Ascending aorta (tissue), 2 donors: ENCODE measurements at regions not wholly inside any gene's neighbourhood (a gene's known extent, or its start where the extent isn't known, plus 50 kb on each side); places are given as distances from the start of the nearest gene placed in this dataset.

Source experiments
- DNase-seq, 2 donors: peaks; one replicate each; pipeline ENCODE4 v3.0.0-alpha.2; 2019; ENCODE audit warnings: low spot score in 2 of 2
- H3K27ac ChIP-seq, 2 donors: fragments of 200-600 bp; sonication (generic); one replicate each; pipeline ENCODE4 v1.5.1; 2016 to 2017; ENCODE audit warnings: mild to moderate bottlenecking in 1 of 2
- H3K27me3 ChIP-seq: fragments of 200-600 bp; sonication (generic); one replicate; pipeline ENCODE4 v1.5.1; 2017
- H3K36me3 ChIP-seq, 2 donors: fragments of 200-600 bp; sonication (generic); one replicate each; pipeline ENCODE4 v1.5.1; 2016
- H3K4me1 ChIP-seq, 2 donors: fragments of 200-600 bp; sonication (generic); one replicate each; pipeline ENCODE4 v1.5.1; 2016 to 2017; ENCODE audit warnings: mild to moderate bottlenecking in 1 of 2
- H3K4me3 ChIP-seq, 2 donors: fragments of 200-600 bp; sonication (generic); one replicate each; pipeline ENCODE4 v1.5.1; 2016 to 2017; ENCODE audit warnings: mild to moderate bottlenecking in 1 of 2
- H3K9me3 ChIP-seq, 2 donors: fragments of 200-600 bp; sonication (generic); one replicate each; pipeline ENCODE4 v1.5.1; 2016
- intact Hi-C: fragments of 100-400 bp; cut with DNase I; formaldehyde crosslinking; loops from one replicate; pipeline ENCODE4 v1.15.1; 2023
- TF ChIP-seq, protein P1 (sequence below), 3 experiments: fragments of 200-600 bp in 2 of 3; fragments of 450-650 bp in 1 of 3; sonication (generic) in 2 of 3; IDR thresholded peaks; one replicate each; pipeline ENCODE4 v1.5.1; 2016 to 2019; ENCODE audit warnings: antibody characterized with exemption in 3 of 3, mild to moderate bottlenecking in 1 of 3, moderate library complexity in 1 of 3

DNA sequence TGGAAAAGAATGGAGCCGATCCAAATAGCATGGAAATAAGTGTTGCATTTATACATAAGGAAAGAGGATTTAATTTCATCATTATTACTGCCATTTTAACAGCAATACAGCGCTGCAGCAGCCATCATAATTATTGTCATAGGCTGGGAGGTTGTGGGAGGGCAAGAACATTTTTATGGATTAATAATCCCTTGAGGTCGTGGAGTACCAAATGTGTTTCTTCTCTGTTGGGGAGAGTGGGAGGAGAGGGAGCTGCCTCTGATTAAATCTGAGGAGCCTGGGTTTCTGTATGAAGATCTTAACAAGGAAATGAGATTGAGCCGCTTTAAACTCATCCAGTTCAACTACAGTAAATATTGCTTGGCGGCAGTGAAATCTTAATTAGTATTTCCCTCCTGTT lies 805.9 kb downstream of the PCDH17 start:
- Histone ChIP-seq H3K36me3 (no peaks in the 10 kb centered on the region), H3K4me3 (no peak overlapping the region), H3K27me3 (no peaks in the 10 kb centered on the region), H3K27ac (no peak overlapping the region), H3K4me1 (no peaks in the 10 kb centered on the region), H3K9me3 (no peaks in the 10 kb centered on the region)
- no peak for DNase-seq
- TF ChIP-seq, protein P1, sequence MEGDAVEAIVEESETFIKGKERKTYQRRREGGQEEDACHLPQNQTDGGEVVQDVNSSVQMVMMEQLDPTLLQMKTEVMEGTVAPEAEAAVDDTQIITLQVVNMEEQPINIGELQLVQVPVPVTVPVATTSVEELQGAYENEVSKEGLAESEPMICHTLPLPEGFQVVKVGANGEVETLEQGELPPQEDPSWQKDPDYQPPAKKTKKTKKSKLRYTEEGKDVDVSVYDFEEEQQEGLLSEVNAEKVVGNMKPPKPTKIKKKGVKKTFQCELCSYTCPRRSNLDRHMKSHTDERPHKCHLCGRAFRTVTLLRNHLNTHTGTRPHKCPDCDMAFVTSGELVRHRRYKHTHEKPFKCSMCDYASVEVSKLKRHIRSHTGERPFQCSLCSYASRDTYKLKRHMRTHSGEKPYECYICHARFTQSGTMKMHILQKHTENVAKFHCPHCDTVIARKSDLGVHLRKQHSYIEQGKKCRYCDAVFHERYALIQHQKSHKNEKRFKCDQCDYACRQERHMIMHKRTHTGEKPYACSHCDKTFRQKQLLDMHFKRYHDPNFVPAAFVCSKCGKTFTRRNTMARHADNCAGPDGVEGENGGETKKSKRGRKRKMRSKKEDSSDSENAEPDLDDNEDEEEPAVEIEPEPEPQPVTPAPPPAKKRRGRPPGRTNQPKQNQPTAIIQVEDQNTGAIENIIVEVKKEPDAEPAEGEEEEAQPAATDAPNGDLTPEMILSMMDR (IDR thresholded peaks at IDR 0.05): no peak
- intact Hi-C loops: no loop called here

DNA sequence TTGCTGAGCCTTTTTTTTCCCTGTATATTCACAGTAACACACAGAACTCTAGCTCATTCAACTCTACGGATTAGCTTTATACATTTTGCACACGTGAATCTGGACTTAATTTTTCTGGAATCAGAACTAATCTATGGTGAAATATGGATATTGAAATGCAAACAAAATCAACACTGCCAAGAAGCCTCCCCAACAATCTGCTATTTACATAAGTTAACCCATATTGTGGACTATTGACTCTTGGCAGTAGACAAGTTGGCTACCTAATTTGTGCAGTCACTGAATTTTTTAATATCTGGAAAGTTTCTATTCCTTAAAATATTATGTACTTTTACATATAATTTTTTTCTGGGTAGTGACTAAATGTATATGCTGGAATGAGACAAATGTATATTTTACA lies 815.4 kb downstream of the PCDH17 start:
- TF ChIP-seq, protein P1 (IDR thresholded peaks at IDR 0.05): no peak

DNA sequence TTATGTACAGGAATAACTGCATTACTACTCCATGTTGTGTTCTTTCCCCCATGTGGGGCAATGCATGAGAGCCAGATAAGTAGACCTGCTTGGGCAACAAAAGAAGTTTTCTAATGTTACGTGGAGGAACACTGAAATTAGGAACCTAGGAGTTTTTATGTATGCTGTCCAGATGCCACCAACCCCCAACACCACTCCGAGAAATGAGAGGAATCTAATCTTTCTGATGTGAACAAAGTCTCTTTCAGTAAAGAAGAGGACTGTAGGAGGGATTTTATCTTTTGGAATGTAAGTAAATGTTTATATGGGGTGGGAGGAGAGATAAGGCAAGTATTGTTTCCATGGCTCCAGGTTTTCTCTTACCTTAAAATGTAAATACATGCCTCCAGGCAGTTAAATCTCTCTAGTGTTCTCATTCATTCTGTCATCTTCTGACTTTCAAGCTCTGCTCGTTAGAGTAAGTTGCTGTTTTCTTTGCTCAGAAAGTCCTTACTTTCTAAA lies 820.6 kb downstream of the PCDH17 start:
- H3K4me3 ChIP-seq: no peak overlapping the region
- no peaks in the 10 kb centered on the region for H3K4me1 ChIP-seq
- no peak overlapping the region for H3K27ac ChIP-seq
- intact Hi-C loops: no loop called here
- no peak for DNase-seq
- TF ChIP-seq, protein P1 (IDR thresholded peaks at IDR 0.05): no peak
- H3K27me3 ChIP-seq: no peaks in the 10 kb centered on the region
- H3K9me3 ChIP-seq: peaks cover 0 to 7% of the 10 kb centered on the region in 2 donors
- H3K36me3 ChIP-seq: no peaks in the 10 kb centered on the region

More for the DNA sequence above, 815.4 kb downstream of the PCDH17 start:
- no peaks in the 10 kb centered on the region for H3K4me1 ChIP-seq
- H3K27ac ChIP-seq: no peak overlapping the region
- H3K4me3 ChIP-seq: no peak overlapping the region
- no peak for DNase-seq
- intact Hi-C loops: no loop called here
- no peaks in the 10 kb centered on the region for H3K9me3 ChIP-seq
- no peaks in the 10 kb centered on the region for H3K27me3 ChIP-seq
- H3K36me3 ChIP-seq: no peaks in the 10 kb centered on the region

DNA sequence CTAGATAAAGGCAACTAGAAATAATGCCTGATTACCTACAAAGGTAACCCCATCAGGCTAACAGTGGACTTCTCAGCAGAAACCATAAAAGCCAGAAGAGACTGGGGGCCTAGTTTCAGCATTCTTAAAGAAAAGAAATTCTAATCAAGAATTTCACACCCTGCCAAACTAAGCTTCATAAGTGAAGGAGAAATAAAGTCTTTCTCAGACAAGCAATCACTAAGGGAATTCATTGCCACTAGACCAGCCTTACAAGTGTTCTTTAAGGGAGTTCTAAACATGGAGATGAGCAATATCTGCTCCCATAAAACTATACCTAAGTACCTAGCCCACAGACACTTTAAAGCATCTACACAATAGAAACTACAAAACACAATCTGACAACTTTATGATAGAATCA lies 823.5 kb downstream of the PCDH17 start:
- Histone ChIP-seq H3K9me3 (peaks cover 0 to 7% of the 10 kb centered on the region in 2 donors), H3K27ac (no peak overlapping the region), H3K27me3 (no peaks in the 10 kb centered on the region), H3K4me3 (no peak overlapping the region), H3K4me1 (no peaks in the 10 kb centered on the region), H3K36me3 (no peaks in the 10 kb centered on the region)
- no peak for DNase-seq
- intact Hi-C loops: no loop called here
- TF ChIP-seq, protein P1 (IDR thresholded peaks at IDR 0.05): no peak

DNA sequence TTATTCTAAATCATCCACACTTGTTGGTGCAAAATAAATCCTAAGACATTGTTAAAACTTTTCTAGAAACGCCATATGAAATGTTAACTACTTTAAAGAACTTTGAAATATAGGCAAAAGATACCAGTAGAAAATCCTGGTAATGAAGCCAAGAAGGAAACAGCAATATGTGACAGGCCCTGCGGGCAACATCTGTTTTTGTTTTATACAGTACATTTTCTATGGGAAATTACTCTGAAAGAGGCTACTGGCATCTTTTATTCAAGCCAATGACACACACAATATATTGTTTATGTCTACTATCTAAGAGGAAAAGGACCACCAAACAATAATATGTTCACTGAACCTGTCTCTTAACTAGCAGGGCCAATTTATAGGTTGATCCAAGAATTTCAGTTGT lies 829.7 kb downstream of the PCDH17 start:
- TF ChIP-seq, protein P1 (IDR thresholded peaks at IDR 0.05): no peak
- intact Hi-C loops: no loop called here

DNA sequence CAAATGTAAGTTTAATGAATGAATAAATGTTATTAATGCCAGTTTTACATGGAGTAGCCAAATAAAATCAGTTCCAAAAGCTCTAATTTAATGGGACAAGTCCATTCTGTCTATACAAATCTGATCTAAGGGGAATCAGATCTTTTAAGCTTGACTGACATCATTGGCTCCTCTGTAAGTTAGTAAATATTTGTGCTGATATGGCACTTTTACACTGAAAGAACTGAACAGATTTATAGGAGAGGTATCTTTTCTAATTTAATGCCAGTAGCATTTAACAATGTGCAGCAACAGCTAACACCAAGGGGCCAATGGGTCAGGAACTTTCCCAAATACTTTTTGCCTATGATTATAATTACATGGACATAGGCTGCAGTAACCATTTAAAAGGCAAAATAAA lies 832.3 kb downstream of the PCDH17 start:
- no peaks in the 10 kb centered on the region for H3K9me3 ChIP-seq
- DNase-seq: no peak
- no peak overlapping the region for H3K4me3 ChIP-seq
- H3K4me1 ChIP-seq: no peaks in the 10 kb centered on the region
- no peaks in the 10 kb centered on the region for H3K36me3 ChIP-seq
- no peak overlapping the region for H3K27ac ChIP-seq
- no peaks in the 10 kb centered on the region for H3K27me3 ChIP-seq
- intact Hi-C loops: no loop called here
- TF ChIP-seq, protein P1 (IDR thresholded peaks at IDR 0.05): no peak

More for the DNA sequence above, 829.7 kb downstream of the PCDH17 start:
- Histone ChIP-seq H3K36me3 (no peaks in the 10 kb centered on the region), H3K4me1 (no peaks in the 10 kb centered on the region), H3K9me3 (no peaks in the 10 kb centered on the region), H3K27ac (no peak overlapping the region), H3K27me3 (no peaks in the 10 kb centered on the region), H3K4me3 (no peak overlapping the region)
- DNase-seq: no peak
